GM18951 (cell line): ENCODE measurements at regions not wholly inside any gene's neighbourhood (a gene's known extent, or its start where the extent isn't known, plus 50 kb on each side); places are given as distances from the start of the nearest gene placed in this dataset.
"Not testable (repeated sequence)": the region's sequence is repeated elsewhere in the genome, so short reads cannot be mapped to it uniquely, and the experiment has no call there.

Experiments used
- POLR2A ChIP-seq: IDR thresholded peaks from 4 replicates; pipeline ENCODE4 v1.6.1; 2011; ENCODE audit warnings: mild to moderate bottlenecking; ENCODE audit not compliant: insufficient read length, insufficient read depth; ENCODE audit errors: extremely low read depth
- in situ Hi-C: fragments of 300-500 bp; cut with MboI; formaldehyde crosslinking; loops from one replicate; pipeline ENCODE4 v1.12.0; 2022; ENCODE audit warnings: low sequenced_read_pairs, mixed read lengths, inconsistent platforms; ENCODE audit not compliant: unreplicated experiment

- in situ Hi-C loops, result no loop called here
- TF ChIP-seq POLR2A, result no peak
Observed at GRCh38 chr2:72023678-72024390, 123.8 kb downstream of the CYP26B1 start.

GRCh38 chr2:72021371-72021770, 126.3 kb downstream of the CYP26B1 start:
- in situ Hi-C loops, result not testable (repeated sequence)

- no peak for TF ChIP-seq POLR2A
- in situ Hi-C loops, result no loop called here
Observed at GRCh38 chr2:72015266-72015665, 132.4 kb downstream of the CYP26B1 start.

- in situ Hi-C loops, result no loop called here
Observed at GRCh38 chr2:72014831-72015230, 132.8 kb downstream of the CYP26B1 start.

GRCh38 chr2:72013726-72014125, 133.9 kb downstream of the CYP26B1 start:
- in situ Hi-C loops, result no loop called here
- no peak for TF ChIP-seq POLR2A

More at GRCh38 chr2:72014831-72015230, 132.8 kb downstream of the CYP26B1 start:
- TF ChIP-seq POLR2A, result no peak

GRCh38 chr2:72012886-72013574, 134.6 kb downstream of the CYP26B1 start:
- no peak for TF ChIP-seq POLR2A
- in situ Hi-C loops, result no loop called here

- in situ Hi-C loops, result no loop called here
- no peak for TF ChIP-seq POLR2A
Observed at GRCh38 chr2:72011791-72012190, 135.9 kb downstream of the CYP26B1 start.

GRCh38 chr2:72011370-72011689, 136.3 kb downstream of the CYP26B1 start:
- in situ Hi-C loops, result no loop called here
- no peak for TF ChIP-seq POLR2A

- TF ChIP-seq POLR2A, result no peak
- in situ Hi-C loops, result no loop called here
Observed at GRCh38 chr2:72010647-72011369, 136.9 kb downstream of the CYP26B1 start.

- in situ Hi-C loops, result no loop called here
- TF ChIP-seq POLR2A, result no peak
Observed at GRCh38 chr2:72008608-72009007, 139.1 kb downstream of the CYP26B1 start.

- in situ Hi-C loops, result no loop called here
- no peak for TF ChIP-seq POLR2A
Observed at GRCh38 chr2:72007402-72007801, 140.3 kb downstream of the CYP26B1 start.

- in situ Hi-C loops, result no loop called here
- TF ChIP-seq POLR2A, result no peak
Observed at GRCh38 chr2:72006188-72006736, 141.4 kb downstream of the CYP26B1 start.

- TF ChIP-seq POLR2A, result no peak
- in situ Hi-C loops, result no loop called here
Observed at GRCh38 chr2:72004976-72005375, 142.7 kb downstream of the CYP26B1 start.
